Activated CD4-positive, alpha-beta T cell treated with anti-CD3 and anti-CD28 coated beads for 24 hours (primary cell): ENCODE measurements at regions not wholly inside any gene's neighbourhood (a gene's known extent, or its start where the extent isn't known, plus 50 kb on each side); places are given as distances from the start of the nearest gene placed in this dataset.
"Not testable (repeated sequence)": the region's sequence is repeated elsewhere in the genome, so short reads cannot be mapped to it uniquely, and the experiment has no call there.

ENCODE experiments used
- DNase-seq, 2 donors: peaks; one replicate each; pipeline ENCODE4 v3.0.0-alpha.2; 2020; ENCODE audit warnings: low read depth in 2 of 2

DNA sequence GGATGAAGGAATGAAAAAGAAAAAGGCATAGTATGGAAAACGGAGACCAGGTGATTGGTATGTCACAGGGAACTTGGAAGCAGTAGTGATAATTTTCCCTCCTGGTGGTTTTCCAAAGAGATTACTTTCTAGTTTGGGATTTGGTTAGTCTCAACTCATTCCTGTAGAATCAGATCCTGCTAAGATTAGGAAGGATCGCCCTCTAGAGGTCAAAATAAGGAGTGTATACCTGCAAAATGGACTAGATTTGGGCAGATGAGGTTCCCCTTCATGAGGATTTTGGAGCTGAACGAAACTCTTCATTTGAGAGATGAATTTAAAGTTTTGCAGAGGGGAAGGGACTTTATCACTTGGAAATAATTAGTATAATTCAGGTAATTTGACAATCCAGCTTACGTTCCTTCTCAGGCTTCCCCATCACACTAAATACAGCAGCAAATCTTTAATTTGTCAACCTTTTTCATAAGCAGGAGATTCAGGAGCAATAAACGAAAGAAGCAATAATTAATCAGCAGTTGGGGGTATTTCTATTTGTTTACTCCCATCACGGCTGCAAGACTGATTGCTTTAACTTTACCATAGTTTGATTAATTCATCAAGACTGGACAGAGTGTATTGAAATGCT lies 65.2 kb downstream of the CCDC195 start:
- DNase-seq = no peak

GRCh38 chr2:224647684-224648083 lies 62.5 kb upstream of the CUL3 start:
- not testable (repeated sequence) for DNase-seq

- no peak for DNase-seq
These were observed 61.2 kb upstream of the CUL3 start for GRCh38 chr2:224646242-224646846.

GRCh38 chr2:224645722-224646121 lies 60.6 kb upstream of the CUL3 start:
- no peak for DNase-seq

DNA sequence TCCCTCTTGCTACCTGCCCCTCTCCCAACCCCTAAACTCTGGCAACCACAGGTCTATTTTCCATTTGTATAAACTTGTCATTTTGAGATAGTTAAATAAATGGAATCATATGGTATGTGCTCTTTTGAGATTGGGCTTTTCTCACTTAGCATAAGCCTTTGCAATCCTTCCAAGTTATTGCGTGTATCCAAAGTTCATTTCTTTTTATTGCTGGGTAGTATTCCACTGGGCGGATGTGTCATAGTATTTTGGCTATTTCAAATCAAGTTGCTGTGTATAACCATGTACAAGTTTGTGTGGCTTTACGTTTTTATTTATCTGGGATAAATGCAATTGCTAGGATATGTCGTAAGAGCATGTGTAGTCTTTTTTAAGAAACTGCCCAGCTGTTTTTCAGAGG lies 55.5 kb upstream of the CUL3 start:
- DNase-seq = no peak

DNA sequence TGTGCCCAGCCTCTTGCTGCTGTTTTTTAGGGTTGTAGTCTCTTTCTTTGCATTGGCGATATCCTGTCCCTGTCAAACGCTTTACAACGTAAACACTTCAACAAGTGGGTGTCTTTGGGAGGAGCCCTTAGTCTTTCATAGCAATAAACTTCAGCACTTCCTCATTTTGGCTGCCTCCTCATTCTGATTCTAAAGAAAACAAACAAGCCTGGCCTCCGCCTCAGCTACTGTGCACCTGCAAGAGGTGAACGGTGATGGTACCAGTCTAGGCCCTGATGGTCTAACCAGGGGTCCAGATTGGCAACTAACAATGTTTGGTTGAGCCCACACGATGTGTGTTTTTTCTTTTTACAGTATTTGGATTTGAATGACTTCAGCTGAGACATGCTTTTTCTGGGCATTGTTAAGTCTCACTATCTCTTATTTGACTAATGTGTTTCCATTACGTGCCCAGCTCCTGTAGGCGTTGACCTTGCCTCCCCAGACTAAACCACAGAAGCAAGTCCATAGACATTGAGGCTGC lies 53.2 kb upstream of the CUL3 start:
- peak in 1 of 2 donors; percentile 19 for DNase-seq
